Endothelial cell of umbilical vein (primary cell): ENCODE measurements at regions not wholly inside any gene's neighbourhood (a gene's known extent, or its start where the extent isn't known, plus 50 kb on each side); places are given as distances from the start of the nearest gene placed in this dataset.

Experiments used
- BruUV-seq: library from RNA; stranded (reverse); fragments of 400-500 nt; replicated peaks from 2 replicates; lab custom pipeline; 2021; lab: Mats Ljungman, UMichigan
- CTCF ChIA-PET: fragments of 300-600, 350-600 bp; sonication (Branson Sonifier 250); formaldehyde crosslinking; loops from one replicate; lab custom pipeline; 2021; ENCODE audit warnings: antibody characterized with exemption, inconsistent platforms; lab: Charles Lee
- POLR2A ChIA-PET: fragments of 300-600, 350-600 bp; sonication (Branson Sonifier 250); formaldehyde crosslinking; loops from one replicate; lab custom pipeline; 2021; ENCODE audit warnings: antibody characterized with exemption, inconsistent platforms; lab: Charles Lee
- DNase-seq: peaks from one replicate; pipeline ENCODE4 v3.0.0-alpha.2; 2011; ENCODE audit warnings: low read depth, low spot score
- FAIRE-seq: peaks from 2 replicates; lab custom pipeline; 2011; peaks lifted over from hg19 to GRCh38; lab: Jason Lieb, UNC
- H2AFZ ChIP-seq: 2 replicates; pipeline ENCODE4 v1.6.0; 2012; ENCODE audit warnings: low read depth, low read length, control low read depth, inconsistent platforms
- H3K27ac ChIP-seq: 2 replicates; pipeline ENCODE4 v1.5.1; 2011; ENCODE audit warnings: low read depth, mild to moderate bottlenecking, control low read depth, low read length, moderate library complexity; ENCODE audit not compliant: insufficient read depth
- H3K27me3 ChIP-seq, 2 experiments: 2 replicates each; pipeline versions ENCODE4 v1.6.0 to v1.6.1; 2011; ENCODE audit warnings: low read length in 2 of 2, mixed read lengths in 1 of 2; ENCODE audit not compliant: control insufficient read depth in 2 of 2, insufficient read depth in 2 of 2
- H3K36me3 ChIP-seq, 2 experiments: 2 replicates in 1 of 2; 3 replicates in 1 of 2; pipeline ENCODE4 v1.5.1; 2011; ENCODE audit warnings: low read length in 2 of 2, mild to moderate bottlenecking in 1 of 2, moderate library complexity in 1 of 2; ENCODE audit not compliant: control insufficient read depth in 2 of 2, insufficient read depth in 2 of 2; ENCODE audit errors: extremely low read depth in 1 of 2
- H3K4me1 ChIP-seq: 3 replicates; pipeline ENCODE4 v1.5.1; 2011; ENCODE audit warnings: mild to moderate bottlenecking, low read length; ENCODE audit not compliant: control insufficient read depth, insufficient read depth; ENCODE audit errors: extremely low read depth
- H3K4me2 ChIP-seq: 2 replicates; pipeline ENCODE4 v1.6.1; 2011; ENCODE audit warnings: low read length, control low read depth, mixed read lengths; ENCODE audit not compliant: insufficient read depth
- H3K4me3 ChIP-seq, 3 experiments: fragments of 200-600 bp in 1 of 3; sonication (generic), shearing (Covaris generic) in 1 of 3; replicated peaks in 1 of 3; 2 replicates each; pipeline ENCODE4 v1.5.1; 2011 to 2016; ENCODE audit warnings: control low read depth in 3 of 3, low read length in 3 of 3, mild to moderate bottlenecking in 2 of 3, inconsistent platforms in 1 of 3, low read depth in 1 of 3, moderate library complexity in 1 of 3; ENCODE audit not compliant: insufficient read depth in 1 of 3
- H3K79me2 ChIP-seq: 2 replicates; pipeline ENCODE4 v1.6.0; 2012; ENCODE audit warnings: low read length, inconsistent platforms; ENCODE audit not compliant: control insufficient read depth, insufficient read depth
- H3K9ac ChIP-seq: replicated peaks from 2 replicates; pipeline ENCODE3; 2011; ENCODE audit warnings: low read length, control low read depth; ENCODE audit not compliant: insufficient read depth; ENCODE audit errors: extremely low read depth
- H3K9me1 ChIP-seq: replicated peaks from 3 replicates; pipeline ENCODE4 v1.6.0; 2011; ENCODE audit warnings: mild to moderate bottlenecking, low read length; ENCODE audit not compliant: control insufficient read depth, insufficient read depth; ENCODE audit errors: extremely low read depth
- H3K9me3 ChIP-seq: replicated peaks from 2 replicates; pipeline ENCODE4 v1.5.1; 2012; ENCODE audit warnings: low read length, inconsistent platforms; ENCODE audit not compliant: control insufficient read depth, insufficient read depth
- H4K20me1 ChIP-seq: replicated peaks from 2 replicates; pipeline ENCODE3; 2011; ENCODE audit warnings: mild to moderate bottlenecking, low read length; ENCODE audit not compliant: control insufficient read depth, insufficient read depth; ENCODE audit errors: extremely low read depth
- CTCF ChIP-seq, 2 donors: IDR thresholded peaks; 1 replicate in 1 of 2; 2 replicates in 1 of 2; pipeline ENCODE4 v1.5.1; 2011; ENCODE audit warnings: low read length in 2 of 2, mild to moderate bottlenecking in 2 of 2, moderate library complexity in 2 of 2, control low read depth in 1 of 2, inconsistent platforms in 1 of 2, low read depth in 1 of 2; ENCODE audit not compliant: insufficient read depth in 1 of 2; ENCODE audit errors: extremely low read depth in 1 of 2
- EZH2 ChIP-seq: IDR thresholded peaks from 2 replicates; pipeline ENCODE4 v1.6.1; 2012; ENCODE audit warnings: borderline replicate concordance, low read depth, mild to moderate bottlenecking, moderate library complexity, low read length, inconsistent platforms; ENCODE audit not compliant: severe bottlenecking
- FOS ChIP-seq: IDR thresholded peaks from 2 replicates; pipeline ENCODE4 v1.6.1; 2011; ENCODE audit warnings: mild to moderate bottlenecking, low read length, moderate library complexity, borderline replicate concordance; ENCODE audit not compliant: insufficient read depth
- GATA2 ChIP-seq: IDR thresholded peaks from 2 replicates; pipeline ENCODE4 v1.7.0; 2011; ENCODE audit warnings: low read depth, mild to moderate bottlenecking, moderate library complexity, mixed read lengths, low read length; ENCODE audit not compliant: insufficient read length, insufficient read depth
- JUN ChIP-seq: IDR thresholded peaks from 2 replicates; pipeline ENCODE4 v1.6.1; 2011; ENCODE audit warnings: borderline replicate concordance, low read depth; ENCODE audit not compliant: insufficient read length, insufficient read depth
- MAX ChIP-seq: IDR thresholded peaks from 2 replicates; pipeline ENCODE4 v1.6.1; 2011; ENCODE audit not compliant: insufficient read depth, insufficient read length
- MYC ChIP-seq: IDR thresholded peaks from one replicate; pipeline ENCODE4 v1.6.1; 2011; ENCODE audit warnings: mild to moderate bottlenecking, low read depth, low read length
- POLR2A ChIP-seq: IDR thresholded peaks from 2 replicates; pipeline ENCODE4 v1.6.1; 2012; ENCODE audit warnings: low read depth, mild to moderate bottlenecking, control low read depth, low read length
- POLR2AphosphoS5 ChIP-seq: IDR thresholded peaks from 2 replicates; pipeline ENCODE4 v1.6.1; 2012; ENCODE audit warnings: low read depth, mild to moderate bottlenecking, control low read depth, low read length, moderate library complexity; ENCODE audit not compliant: insufficient read depth
- dilution Hi-C: fragments of 300-500 bp; cut with MboI; formaldehyde crosslinking; loops from one replicate; pipeline ENCODE4 v1.15.0; 2019; ENCODE audit warnings: low sequenced_read_pairs; ENCODE audit not compliant: extremely low pct_ligation_motif_present
- intact Hi-C: fragments of 100-400 bp; cut with micrococcal nuclease; formaldehyde crosslinking; loops from one replicate; pipeline ENCODE4 v1.10.0; 2022

GRCh38 chr1:41980827-41981653 is 62.3 kb upstream of the HIVEP3 start:
- Histone ChIP-seq H3K9me1 (no peaks in the 10 kb centered on the region), H3K9me3 (no peaks in the 10 kb centered on the region), H3K4me2 (no peak overlapping the region), H3K9ac (no peak overlapping the region), H3K79me2 (no peaks in the 10 kb centered on the region), H2AFZ (no peak overlapping the region), H3K36me3 (no peaks in the 10 kb centered on the region), H3K27ac (no peak overlapping the region), H3K27me3 (no peaks in the 10 kb centered on the region), H3K4me1 (no peaks in the 10 kb centered on the region), H3K4me3 (no peak overlapping the region), H4K20me1 (no peaks in the 10 kb centered on the region)
- dilution Hi-C loops, result no loop called here
- POLR2A ChIA-PET, result no interaction called here
- CTCF ChIA-PET, result no interaction called here
- no peak for FAIRE-seq
- BruUV-seq, result no TSS peak
- TF ChIP-seq MYC, result no peak
- no peak for TF ChIP-seq POLR2A
- TF ChIP-seq FOS, result no peak
- no peak for TF ChIP-seq JUN
- no peak for TF ChIP-seq EZH2
- no peak for TF ChIP-seq GATA2
- TF ChIP-seq CTCF (IDR thresholded peaks at IDR 0.05; ENCODE audit: extremely low read depth in 1 of 2, insufficient read depth in 1 of 2, low read depth in 1 of 2, low read length in 2 of 2), result no peak
- TF ChIP-seq POLR2AphosphoS5, result no peak
- TF ChIP-seq MAX, result no peak
- intact Hi-C loops, result no loop called here
- no peak for DNase-seq
